Effector memory CD4-positive, alpha-beta T cell (primary cell): ENCODE measurements at regions not wholly inside any gene's neighbourhood (a gene's known extent, or its start where the extent isn't known, plus 50 kb on each side); places are given as distances from the start of the nearest gene placed in this dataset.
"Not testable (repeated sequence)": the region's sequence is repeated elsewhere in the genome, so short reads cannot be mapped to it uniquely, and the experiment has no call there.

Source experiments
- DNase-seq, 3 donors: peaks; one replicate each; pipeline ENCODE4 v3.0.0-alpha.2; 2020
- H3K27ac ChIP-seq: 2 replicates; pipeline ENCODE4 v1.7.0; 2013; ENCODE audit warnings: mild to moderate bottlenecking, low read length, moderate library complexity; ENCODE audit not compliant: insufficient read depth, poor library complexity, severe bottlenecking
- H3K27me3 ChIP-seq: replicated peaks from 2 replicates; pipeline ENCODE4 v1.7.0; 2013; ENCODE audit warnings: mild to moderate bottlenecking, low read length; ENCODE audit not compliant: insufficient read depth, control insufficient read depth, poor library complexity, severe bottlenecking
- H3K36me3 ChIP-seq: 2 replicates; pipeline ENCODE4 v1.7.0; 2013; ENCODE audit warnings: mild to moderate bottlenecking, low read length, moderate library complexity; ENCODE audit not compliant: control insufficient read depth, insufficient read depth
- H3K4me1 ChIP-seq: 2 replicates; pipeline ENCODE4 v1.7.0; 2013; ENCODE audit warnings: low read length, mild to moderate bottlenecking; ENCODE audit not compliant: control insufficient read depth, insufficient read depth, poor library complexity, severe bottlenecking
- H3K4me3 ChIP-seq: 2 replicates; pipeline ENCODE4 v1.7.0; 2013; ENCODE audit warnings: low read length, low read depth, mild to moderate bottlenecking; ENCODE audit not compliant: insufficient read depth, poor library complexity, severe bottlenecking
- H3K9me3 ChIP-seq: 2 replicates; pipeline ENCODE4 v1.7.0; 2013; ENCODE audit warnings: mild to moderate bottlenecking, low read length, moderate library complexity; ENCODE audit not compliant: control insufficient read depth

GRCh38 chr2:120540719-120541552 is 194.7 kb upstream of the GLI2 start:
- H3K27ac ChIP-seq, result no peak overlapping the region
- no peaks in the 10 kb centered on the region for H3K4me1 ChIP-seq
- H3K27me3 ChIP-seq, result no peaks in the 10 kb centered on the region
- no peak overlapping the region for H3K4me3 ChIP-seq
- DNase-seq, result no peak
- no peaks in the 10 kb centered on the region for H3K36me3 ChIP-seq
- H3K9me3 ChIP-seq, result no peaks in the 10 kb centered on the region

- no peaks in the 10 kb centered on the region for H3K36me3 ChIP-seq
- H3K4me1 ChIP-seq, result no peaks in the 10 kb centered on the region
- no peak for DNase-seq
- H3K27me3 ChIP-seq, result no peaks in the 10 kb centered on the region
- H3K27ac ChIP-seq, result no peak overlapping the region
- no peak overlapping the region for H3K4me3 ChIP-seq
- no peaks in the 10 kb centered on the region for H3K9me3 ChIP-seq
Measured at GRCh38 chr2:120541553-120541932, 194.1 kb upstream of the GLI2 start.

- H3K9me3 ChIP-seq, result no peaks in the 10 kb centered on the region
- no peak for DNase-seq
- H3K4me3 ChIP-seq, result no peak overlapping the region
- H3K4me1 ChIP-seq, result no peaks in the 10 kb centered on the region
- H3K27me3 ChIP-seq, result no peaks in the 10 kb centered on the region
- no peak overlapping the region for H3K27ac ChIP-seq
- H3K36me3 ChIP-seq, result no peaks in the 10 kb centered on the region
Measured at GRCh38 chr2:120541972-120542670, 193.5 kb upstream of the GLI2 start.

GRCh38 chr2:120542911-120543527 is 192.6 kb upstream of the GLI2 start:
- no peak overlapping the region for H3K27ac ChIP-seq
- H3K36me3 ChIP-seq, result no peaks in the 10 kb centered on the region
- H3K27me3 ChIP-seq, result no peaks in the 10 kb centered on the region
- no peak for DNase-seq
- H3K4me3 ChIP-seq, result no peak overlapping the region
- no peaks in the 10 kb centered on the region for H3K9me3 ChIP-seq
- no peaks in the 10 kb centered on the region for H3K4me1 ChIP-seq

GRCh38 chr2:120543899-120544298 is 191.8 kb upstream of the GLI2 start:
- Histone ChIP-seq H3K4me1 (no peaks in the 10 kb centered on the region), H3K27ac (no peak overlapping the region), H3K36me3 (no peaks in the 10 kb centered on the region), H3K27me3 (no peaks in the 10 kb centered on the region), H3K9me3 (no peaks in the 10 kb centered on the region), H3K4me3 (no peak overlapping the region)
- no peak for DNase-seq

GRCh38 chr2:120544522-120544921 is 191.1 kb upstream of the GLI2 start:
- no peaks in the 10 kb centered on the region for H3K36me3 ChIP-seq
- H3K4me1 ChIP-seq, result no peaks in the 10 kb centered on the region
- no peak overlapping the region for H3K27ac ChIP-seq
- no peaks in the 10 kb centered on the region for H3K27me3 ChIP-seq
- no peaks in the 10 kb centered on the region for H3K9me3 ChIP-seq
- DNase-seq, result no peak
- H3K4me3 ChIP-seq, result no peak overlapping the region

GRCh38 chr2:120545007-120545406 is 190.7 kb upstream of the GLI2 start:
- H3K4me3 ChIP-seq, DNase-seq, H3K36me3 ChIP-seq, H3K4me1 ChIP-seq, H3K27me3 ChIP-seq, H3K9me3 ChIP-seq, H3K27ac ChIP-seq: not testable (repeated sequence)

- Histone ChIP-seq H3K4me1 (no peaks in the 10 kb centered on the region), H3K36me3 (no peaks in the 10 kb centered on the region), H3K4me3 (no peak overlapping the region), H3K9me3 (no peaks in the 10 kb centered on the region), H3K27me3 (no peaks in the 10 kb centered on the region), H3K27ac (no peak overlapping the region)
- DNase-seq, result no peak
Measured at GRCh38 chr2:120545521-120546047, 190.1 kb upstream of the GLI2 start.

- H3K4me3 ChIP-seq, result no peak overlapping the region
- H3K36me3 ChIP-seq, result no peaks in the 10 kb centered on the region
- H3K27ac ChIP-seq, result no peak overlapping the region
- no peaks in the 10 kb centered on the region for H3K4me1 ChIP-seq
- H3K9me3 ChIP-seq, result no peaks in the 10 kb centered on the region
- no peaks in the 10 kb centered on the region for H3K27me3 ChIP-seq
- DNase-seq, result no peak
Measured at GRCh38 chr2:120546048-120546864, 189.4 kb upstream of the GLI2 start.
